ENCODE measurements at regions not wholly inside any gene's neighbourhood (a gene's known extent, or its start where the extent isn't known, plus 50 kb on each side); places are given as distances from the start of the nearest gene placed in this dataset.
"Not testable (repeated sequence)": the region's sequence is repeated elsewhere in the genome, so short reads cannot be mapped to it uniquely, and the experiment has no call there.

DNA sequence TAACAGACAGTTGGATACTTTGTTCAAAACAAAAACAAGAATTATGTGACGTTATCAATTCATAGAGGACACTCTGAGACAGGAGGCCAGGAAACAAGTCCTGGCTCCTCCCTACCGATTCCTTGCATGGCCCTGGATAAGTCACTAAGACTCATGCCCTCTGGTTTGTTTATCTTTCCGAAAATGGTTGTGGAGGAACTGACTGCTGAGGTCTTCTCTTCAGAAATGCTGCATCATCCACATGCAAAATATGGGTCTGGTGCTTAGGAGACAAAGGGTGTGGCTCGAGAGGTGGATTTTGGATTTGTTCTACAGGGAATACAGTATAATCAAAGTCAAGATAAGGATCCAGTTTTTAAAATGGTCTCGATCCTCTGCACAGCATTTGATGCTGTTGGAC lies 130.9 kb downstream of the RELL1 start:
- DNase-seq = no peak

GRCh38 chr4:37549866-37550265 lies 136.3 kb downstream of the RELL1 start:
- DNase-seq = not testable (repeated sequence)

GRCh38 chr4:37549041-37549440 lies 137.1 kb downstream of the RELL1 start:
- peak in 1 of 2 experiments; percentile 37 for DNase-seq

GRCh38 chr4:37546586-37546985 lies 139.6 kb downstream of the RELL1 start:
- no peak for DNase-seq

DNA sequence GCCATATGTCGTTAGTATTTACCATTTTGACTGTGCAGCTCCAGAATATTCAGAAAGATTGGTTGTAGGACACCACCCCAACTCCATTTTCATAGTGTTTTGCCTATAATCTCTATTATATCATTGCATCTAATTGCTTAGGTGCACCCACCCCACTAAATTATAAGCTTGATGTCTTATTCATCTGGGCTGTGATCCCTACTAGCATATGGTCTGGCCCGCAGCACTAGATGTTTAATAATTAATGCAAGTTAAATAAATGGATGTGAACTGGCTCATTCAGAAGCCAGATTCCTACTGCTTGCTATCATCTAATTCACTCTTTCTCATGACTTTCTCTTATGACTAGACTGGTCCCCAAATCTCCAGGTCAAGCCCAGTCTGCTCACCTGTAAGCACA lies 143.5 kb downstream of the RELL1 start:
- peak; percentile 3 to 48 for DNase-seq

GRCh38 chr4:37541956-37542355 lies 144.2 kb downstream of the RELL1 start:
- no peak for DNase-seq

DNA sequence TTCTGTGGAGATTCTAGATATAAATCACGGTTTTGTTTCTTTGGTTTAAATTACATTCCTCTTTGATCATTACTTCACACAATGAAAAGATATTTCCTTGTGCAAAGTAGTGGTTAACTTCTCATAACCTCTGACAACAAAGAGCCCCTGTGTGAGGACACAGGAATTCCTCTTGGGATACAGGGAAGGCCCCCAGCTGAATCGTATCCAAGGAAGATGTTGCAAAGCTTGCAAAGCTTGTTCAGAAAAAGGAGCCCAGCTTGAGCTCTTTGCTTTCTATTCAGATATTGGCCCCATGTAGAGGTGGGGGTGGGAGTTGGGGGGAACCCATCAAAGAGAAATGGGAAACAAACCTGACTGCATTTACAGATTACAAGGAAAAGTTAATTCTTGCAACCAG lies 145.7 kb downstream of the RELL1 start:
- DNase-seq = no peak

DNA sequence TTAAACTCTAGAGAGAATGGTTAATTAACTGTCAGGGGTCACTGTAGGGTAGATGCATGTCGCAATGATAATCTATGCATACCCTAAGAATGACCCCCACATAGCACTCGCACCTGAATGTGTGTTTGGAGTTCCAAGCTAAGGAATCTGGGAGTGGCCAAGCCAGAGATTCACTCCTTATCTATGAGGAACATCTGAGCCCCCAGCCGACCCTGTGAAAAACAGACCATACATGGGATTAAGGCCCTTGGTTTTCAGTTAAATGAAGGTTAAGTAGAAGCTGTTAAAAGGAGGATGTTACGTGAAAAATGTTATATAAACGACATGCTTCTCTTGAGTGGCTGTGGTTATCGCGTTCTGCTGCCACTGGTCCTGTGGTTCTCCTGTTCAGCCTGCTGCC lies 147.2 kb downstream of the RELL1 start:
- DNase-seq = no peak

DNA sequence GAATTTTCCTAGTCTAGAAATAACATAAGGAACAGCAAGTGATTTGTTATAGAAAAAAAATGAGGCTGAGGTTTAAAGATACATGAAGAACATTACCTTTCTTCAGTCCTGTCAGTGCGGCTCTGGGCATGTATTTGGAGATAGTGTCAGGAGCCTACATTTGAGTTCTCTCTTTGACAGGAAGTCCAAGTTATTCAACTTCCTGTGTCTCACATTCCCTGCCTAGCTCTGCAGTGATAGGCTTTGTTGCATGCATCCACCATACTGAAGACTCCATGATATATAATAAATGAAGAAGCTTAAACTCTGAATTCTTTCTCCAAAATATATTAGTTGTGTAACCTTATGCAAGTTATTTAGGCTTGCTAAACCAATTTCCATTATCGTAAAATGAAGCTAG lies 148.7 kb downstream of the RELL1 start:
- no peak for DNase-seq

DNA sequence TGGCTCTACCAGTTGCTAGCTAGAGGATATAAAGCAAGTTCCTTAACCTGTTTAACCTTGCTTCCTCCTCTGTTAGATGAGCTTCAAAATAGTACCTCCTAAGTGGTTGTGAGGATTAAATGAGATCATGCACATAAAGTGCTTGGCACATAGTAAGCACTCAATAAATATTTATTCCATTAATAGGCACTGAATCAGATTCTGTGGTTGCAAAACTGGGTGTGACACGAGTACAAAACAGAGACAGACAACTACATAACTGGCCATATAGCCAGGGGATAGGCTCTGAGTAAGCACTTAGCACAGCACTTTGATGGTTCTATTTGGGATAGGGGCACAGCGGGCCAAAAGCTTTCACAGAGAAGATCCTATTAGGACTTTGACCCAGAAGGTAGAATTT lies 150.3 kb downstream of the RELL1 start:
- no peak for DNase-seq

GRCh38 chr4:37533286-37534033 lies 152.7 kb downstream of the RELL1 start:
- no peak for DNase-seq

DNA sequence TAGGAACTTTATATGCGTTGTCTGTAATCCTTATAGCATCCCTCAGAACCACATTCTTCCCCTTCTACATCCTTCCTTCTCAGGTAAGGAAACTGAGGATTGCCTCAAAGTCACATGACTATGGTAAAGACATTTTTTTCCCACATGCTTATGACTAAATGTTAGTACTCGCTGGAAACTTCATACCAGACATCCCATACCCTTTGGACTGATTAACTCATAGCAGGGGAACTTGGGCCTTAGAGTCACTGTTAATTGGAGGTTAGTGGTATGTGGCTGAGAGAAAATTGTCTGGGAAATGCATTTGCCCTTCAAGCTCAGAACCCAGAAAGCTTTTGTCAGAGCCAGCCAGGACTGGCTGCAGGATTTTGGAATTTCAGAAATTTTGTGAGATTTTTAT lies 155.0 kb downstream of the RELL1 start:
- no peak for DNase-seq

GRCh38 chr4:37530451-37530850 lies 155.7 kb downstream of the RELL1 start:
- no peak for DNase-seq

GRCh38 chr4:37528166-37528885 lies 157.8 kb downstream of the RELL1 start:
- no peak for DNase-seq

DNA sequence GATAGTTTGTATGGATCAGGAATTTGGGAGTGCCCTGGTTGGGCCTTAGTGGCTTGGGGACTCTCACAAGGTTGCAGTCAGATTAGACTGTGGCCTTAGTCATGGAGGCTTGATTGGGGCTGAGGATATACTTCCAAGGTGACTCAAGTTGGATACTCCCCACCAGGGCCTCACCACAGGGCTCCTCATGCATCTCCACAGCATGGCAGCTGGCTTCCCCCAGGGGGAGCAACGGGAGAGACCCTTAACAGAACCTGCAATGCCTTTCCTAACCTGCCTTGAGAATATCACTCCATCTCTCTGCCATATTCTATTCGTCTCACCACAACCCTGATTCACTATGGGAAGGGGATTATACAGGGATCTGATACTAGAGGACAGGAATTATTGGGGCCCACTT lies 161.9 kb downstream of the RELL1 start:
- no peak for DNase-seq

DNA sequence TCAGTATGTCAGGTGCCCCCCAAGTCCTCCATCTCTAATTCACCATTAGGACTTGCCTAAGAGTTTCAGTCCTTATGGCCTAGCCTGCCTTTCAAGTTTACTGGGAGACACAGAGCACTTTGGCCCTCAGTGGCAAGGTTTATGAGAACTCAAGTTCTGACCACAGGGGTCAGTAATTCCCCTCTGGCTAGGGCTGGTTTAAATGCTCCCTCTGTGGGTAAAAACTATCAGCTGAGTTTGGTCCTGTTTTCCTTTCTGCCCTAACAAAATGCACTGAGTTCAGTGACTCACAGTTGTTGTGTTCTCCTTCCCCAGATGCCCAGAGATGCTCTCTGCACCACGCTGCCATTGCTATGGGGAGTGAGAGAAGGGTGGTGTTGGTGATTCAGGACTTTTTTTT lies 163.2 kb downstream of the RELL1 start:
- no peak for DNase-seq

- DNase-seq = no peak
Measured at GRCh38 chr4:37517326-37517725, 168.8 kb downstream of the RELL1 start.

DNA sequence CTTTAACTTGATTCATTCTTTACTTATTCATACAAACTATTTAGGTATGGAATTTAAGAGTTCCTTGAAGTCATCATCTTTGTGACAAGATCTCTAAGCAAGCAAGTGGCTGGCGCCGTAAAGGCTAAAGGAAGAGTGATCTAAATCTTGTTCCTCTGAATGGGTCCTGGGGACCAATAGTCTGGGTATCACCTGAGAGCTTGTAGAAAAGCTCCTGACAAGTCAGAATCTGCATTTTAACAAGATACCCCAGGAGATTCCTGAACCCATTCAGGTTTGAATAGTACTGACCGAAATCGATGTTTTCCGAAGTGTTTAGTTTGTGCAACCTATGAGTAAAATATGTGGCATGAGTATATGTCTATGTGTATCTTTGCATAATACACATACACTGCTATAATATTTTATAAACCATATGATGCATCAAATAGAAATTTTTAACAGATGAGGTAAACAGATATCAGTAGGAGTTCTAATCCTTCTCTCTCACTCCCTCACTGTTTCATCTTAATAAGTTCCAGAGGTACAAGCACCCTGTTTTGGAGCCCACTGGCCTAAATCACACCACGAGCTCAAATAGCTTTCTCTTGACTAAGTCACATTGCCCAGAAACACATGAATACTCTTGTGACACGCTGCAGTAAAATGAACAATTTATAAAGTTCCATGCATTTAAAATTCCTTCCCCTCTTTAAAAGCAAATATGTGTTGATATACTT lies 170.0 kb downstream of the RELL1 start:
- no peak for DNase-seq

DNA sequence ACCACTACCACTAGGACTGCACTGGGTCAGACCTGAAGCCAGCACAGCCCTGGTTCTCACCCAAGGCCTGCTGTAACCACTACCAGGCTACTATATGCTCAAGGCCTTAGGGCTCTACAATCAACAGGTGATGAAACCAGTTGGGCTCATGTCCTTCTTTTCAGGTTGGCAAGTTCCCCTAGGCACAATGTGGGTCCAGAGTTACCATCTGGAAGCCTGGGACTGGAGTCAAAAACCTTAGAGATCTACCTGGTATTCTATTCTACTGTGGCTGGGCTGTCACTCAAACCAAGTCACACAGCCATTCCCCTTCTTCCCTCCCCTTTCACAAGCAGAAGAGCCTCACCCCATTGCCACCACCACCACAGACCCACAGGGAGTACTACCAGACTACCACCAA lies 175.6 kb downstream of the RELL1 start:
- DNase-seq = no peak

DNA sequence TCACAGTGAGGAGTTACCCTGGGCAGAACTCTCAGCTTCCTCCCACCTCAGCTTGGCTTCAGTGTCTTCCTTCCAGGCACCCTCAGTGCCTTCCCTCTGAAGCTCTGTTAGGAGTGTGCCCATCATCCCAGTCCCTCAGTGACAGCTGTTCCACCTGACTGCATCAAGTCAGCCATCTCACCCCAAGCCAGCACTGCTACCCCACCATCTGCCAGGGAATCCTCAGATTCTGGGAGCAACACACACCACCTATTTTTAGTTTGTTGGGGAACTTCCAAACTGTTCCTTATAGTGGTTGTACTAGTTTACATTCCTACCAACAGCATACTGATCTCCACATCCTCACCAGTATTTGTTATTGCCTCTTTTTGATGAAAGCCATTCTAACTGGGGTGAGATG lies 182.9 kb downstream of the RELL1 start:
- peak in 1 of 2 experiments; percentile 50 for DNase-seq

GRCh38 chr4:37502070-37502469 lies 184.1 kb downstream of the RELL1 start:
- DNase-seq = no peak

Data from NCI-H446 (cell line).